Activated naive CD8-positive, alpha-beta T cell treated with anti-CD3 and anti-CD28 coated beads, Interleukin-2, amount 50 U/mL, for 24 hours (primary cell): ENCODE measurements at regions not wholly inside any gene's neighbourhood (a gene's known extent, or its start where the extent isn't known, plus 50 kb on each side); places are given as distances from the start of the nearest gene placed in this dataset.

Source experiments
- ATAC-seq: fragments of 150-1000 bp; cut with Tn5 transposase; one replicate; pipeline ENCODE4 v1.10.0; 2021
- DNase-seq: peaks from one replicate; pipeline ENCODE4 v3.0.0; 2021
- H3K27ac Mint-ChIP-seq: one replicate; pipeline ENCODE4 v1.8.0; 2021; ENCODE audit warnings: mild to moderate bottlenecking, mixed read lengths
- H3K27me3 Mint-ChIP-seq: one replicate; pipeline ENCODE4 v1.8.0; 2021; ENCODE audit warnings: mixed read lengths
- H3K36me3 Mint-ChIP-seq: one replicate; pipeline ENCODE4 v1.8.0; 2021; ENCODE audit warnings: low read depth, mixed read lengths
- H3K4me1 Mint-ChIP-seq: one replicate; pipeline ENCODE4 v1.8.0; 2021; ENCODE audit warnings: mixed read lengths
- H3K4me3 Mint-ChIP-seq: one replicate; pipeline ENCODE4 v1.8.0; 2021; ENCODE audit warnings: mild to moderate bottlenecking, moderate library complexity, mixed read lengths
- H3K9me3 Mint-ChIP-seq: one replicate; pipeline ENCODE4 v1.8.0; 2021; ENCODE audit warnings: mixed read lengths

GRCh38 chr20:24763386-24764026 lies 185.6 kb upstream of the CST7 start:
- Mint-ChIP-seq H3K4me3 (no peak overlapping the region), H3K4me1 (no peaks in the 10 kb centered on the region), H3K9me3 (peaks cover 6% of the 10 kb centered on the region), H3K27me3 (peaks cover 1% of the 10 kb centered on the region), H3K36me3 (no peaks in the 10 kb centered on the region), H3K27ac (no peak overlapping the region)
- ATAC-seq (no peak), DNase-seq (no peak)

- ATAC-seq (no peak), DNase-seq (no peak)
- H3K27ac Mint-ChIP-seq, result no peak overlapping the region
- H3K27me3 Mint-ChIP-seq, result peaks cover 1% of the 10 kb centered on the region
- H3K4me3 Mint-ChIP-seq, result no peak overlapping the region
- H3K4me1 Mint-ChIP-seq, result no peaks in the 10 kb centered on the region
- H3K9me3 Mint-ChIP-seq, result peaks cover 6% of the 10 kb centered on the region
- H3K36me3 Mint-ChIP-seq, result no peaks in the 10 kb centered on the region
These were observed 184.9 kb upstream of the CST7 start for GRCh38 chr20:24764027-24764793.

GRCh38 chr20:24764794-24765202 lies 184.3 kb upstream of the CST7 start:
- no peaks in the 10 kb centered on the region for H3K36me3 Mint-ChIP-seq
- DNase-seq, result no peak
- no peaks in the 10 kb centered on the region for H3K4me1 Mint-ChIP-seq
- peaks cover 6% of the 10 kb centered on the region for H3K9me3 Mint-ChIP-seq
- H3K27ac Mint-ChIP-seq, result no peak overlapping the region
- ATAC-seq, result no peak
- peaks cover 1% of the 10 kb centered on the region for H3K27me3 Mint-ChIP-seq
- H3K4me3 Mint-ChIP-seq, result no peak overlapping the region

- ATAC-seq, result no peak
- H3K36me3 Mint-ChIP-seq, result no peaks in the 10 kb centered on the region
- H3K27ac Mint-ChIP-seq, result no peak overlapping the region
- DNase-seq, result no peak
- H3K4me3 Mint-ChIP-seq, result no peak overlapping the region
- H3K4me1 Mint-ChIP-seq, result no peaks in the 10 kb centered on the region
- peaks cover 1% of the 10 kb centered on the region for H3K27me3 Mint-ChIP-seq
- peaks cover under 1% of the 10 kb centered on the region for H3K9me3 Mint-ChIP-seq
These were observed 183.5 kb upstream of the CST7 start for GRCh38 chr20:24765316-24766142.

- Mint-ChIP-seq H3K27me3 (peaks cover 1% of the 10 kb centered on the region), H3K36me3 (no peaks in the 10 kb centered on the region), H3K9me3 (no peaks in the 10 kb centered on the region), H3K4me1 (no peaks in the 10 kb centered on the region), H3K27ac (no peak overlapping the region), H3K4me3 (no peak overlapping the region)
- no peak for ATAC-seq
- DNase-seq, result no peak
These were observed 182.9 kb upstream of the CST7 start for GRCh38 chr20:24766143-24766527.

- H3K4me1 Mint-ChIP-seq, result no peaks in the 10 kb centered on the region
- no peak overlapping the region for H3K4me3 Mint-ChIP-seq
- H3K9me3 Mint-ChIP-seq, result no peaks in the 10 kb centered on the region
- no peaks in the 10 kb centered on the region for H3K36me3 Mint-ChIP-seq
- DNase-seq, result no peak
- no peak for ATAC-seq
- no peak overlapping the region for H3K27ac Mint-ChIP-seq
- peaks cover 5% of the 10 kb centered on the region for H3K27me3 Mint-ChIP-seq
These were observed 182.0 kb upstream of the CST7 start for GRCh38 chr20:24766826-24767622.

- Mint-ChIP-seq H3K4me3 (no peak overlapping the region), H3K36me3 (no peaks in the 10 kb centered on the region), H3K27me3 (peaks cover 9% of the 10 kb centered on the region), H3K27ac (no peak overlapping the region), H3K4me1 (no peaks in the 10 kb centered on the region), H3K9me3 (no peaks in the 10 kb centered on the region)
- ATAC-seq (no peak), DNase-seq (no peak)
These were observed 181.4 kb upstream of the CST7 start for GRCh38 chr20:24767623-24768100.

GRCh38 chr20:24768201-24768636 lies 180.8 kb upstream of the CST7 start:
- DNase-seq (no peak), ATAC-seq (no peak)
- Mint-ChIP-seq H3K9me3 (no peaks in the 10 kb centered on the region), H3K4me1 (no peaks in the 10 kb centered on the region), H3K27ac (no peak overlapping the region), H3K4me3 (no peak overlapping the region), H3K36me3 (no peaks in the 10 kb centered on the region), H3K27me3 (peaks cover 10% of the 10 kb centered on the region)

GRCh38 chr20:24768713-24769601 lies 180.1 kb upstream of the CST7 start:
- no peak for ATAC-seq
- Mint-ChIP-seq H3K9me3 (no peaks in the 10 kb centered on the region), H3K27me3 (peaks cover 10% of the 10 kb centered on the region), H3K27ac (no peak overlapping the region), H3K4me3 (no peak overlapping the region), H3K36me3 (no peaks in the 10 kb centered on the region), H3K4me1 (peaks cover 6% of the 10 kb centered on the region)
- no peak for DNase-seq

GRCh38 chr20:24769878-24770627 lies 179.0 kb upstream of the CST7 start:
- DNase-seq (no peak), ATAC-seq (no peak)
- peaks cover 17% of the 10 kb centered on the region for H3K27me3 Mint-ChIP-seq
- no peak overlapping the region for H3K4me3 Mint-ChIP-seq
- no peak overlapping the region for H3K27ac Mint-ChIP-seq
- peaks cover 2% of the 10 kb centered on the region for H3K36me3 Mint-ChIP-seq
- peaks cover 9% of the 10 kb centered on the region for H3K4me1 Mint-ChIP-seq
- peaks cover 9% of the 10 kb centered on the region for H3K9me3 Mint-ChIP-seq

GRCh38 chr20:24770628-24771541 lies 178.2 kb upstream of the CST7 start:
- ATAC-seq, result no peak
- Mint-ChIP-seq H3K27me3 (peaks cover 19% of the 10 kb centered on the region), H3K36me3 (peaks cover 5% of the 10 kb centered on the region), H3K4me3 (no peak overlapping the region), H3K9me3 (peaks cover 15% of the 10 kb centered on the region), H3K4me1 (peaks cover 9% of the 10 kb centered on the region), H3K27ac (no peak overlapping the region)
- no peak for DNase-seq

- Mint-ChIP-seq H3K36me3 (peaks cover 5% of the 10 kb centered on the region), H3K4me3 (no peak overlapping the region), H3K9me3 (peaks cover 15% of the 10 kb centered on the region), H3K4me1 (peaks cover 9% of the 10 kb centered on the region), H3K27ac (no peak overlapping the region), H3K27me3 (peaks cover 20% of the 10 kb centered on the region)
- ATAC-seq (no peak), DNase-seq (no peak)
These were observed 177.5 kb upstream of the CST7 start for GRCh38 chr20:24771542-24772061.
